Panc1 (cell line): ENCODE measurements at regions not wholly inside any gene's neighbourhood (a gene's known extent, or its start where the extent isn't known, plus 50 kb on each side); places are given as distances from the start of the nearest gene placed in this dataset.

Source experiments
- CTCF ChIP-seq: fragments of 450-650 bp; IDR thresholded peaks from 2 replicates; pipeline ENCODE4 v1.5.1; 2017; ENCODE audit warnings: mild to moderate bottlenecking
- POLR2AphosphoS5 ChIP-seq: IDR thresholded peaks from 2 replicates; pipeline ENCODE4 v1.6.1; 2012; ENCODE audit warnings: mild to moderate bottlenecking, low read depth, low read length, moderate library complexity
- REST ChIP-seq, 2 experiments: IDR thresholded peaks; 2 replicates each; pipeline ENCODE4 v1.6.1; 2011 to 2012; ENCODE audit warnings: low read depth in 2 of 2, control low read depth in 1 of 2, low read length in 1 of 2, mild to moderate bottlenecking in 1 of 2, moderate library complexity in 1 of 2; ENCODE audit not compliant: insufficient read depth in 1 of 2
- SIN3A ChIP-seq: IDR thresholded peaks from 2 replicates; pipeline ENCODE4 v1.6.1; 2012; ENCODE audit warnings: low read depth, mild to moderate bottlenecking, low read length, moderate library complexity, borderline replicate concordance; ENCODE audit not compliant: insufficient read depth
- TCF7L2 ChIP-seq: IDR thresholded peaks from 2 replicates; pipeline ENCODE4 v1.6.1; 2011; ENCODE audit warnings: mild to moderate bottlenecking, low read depth, low read length, inconsistent platforms

DNA sequence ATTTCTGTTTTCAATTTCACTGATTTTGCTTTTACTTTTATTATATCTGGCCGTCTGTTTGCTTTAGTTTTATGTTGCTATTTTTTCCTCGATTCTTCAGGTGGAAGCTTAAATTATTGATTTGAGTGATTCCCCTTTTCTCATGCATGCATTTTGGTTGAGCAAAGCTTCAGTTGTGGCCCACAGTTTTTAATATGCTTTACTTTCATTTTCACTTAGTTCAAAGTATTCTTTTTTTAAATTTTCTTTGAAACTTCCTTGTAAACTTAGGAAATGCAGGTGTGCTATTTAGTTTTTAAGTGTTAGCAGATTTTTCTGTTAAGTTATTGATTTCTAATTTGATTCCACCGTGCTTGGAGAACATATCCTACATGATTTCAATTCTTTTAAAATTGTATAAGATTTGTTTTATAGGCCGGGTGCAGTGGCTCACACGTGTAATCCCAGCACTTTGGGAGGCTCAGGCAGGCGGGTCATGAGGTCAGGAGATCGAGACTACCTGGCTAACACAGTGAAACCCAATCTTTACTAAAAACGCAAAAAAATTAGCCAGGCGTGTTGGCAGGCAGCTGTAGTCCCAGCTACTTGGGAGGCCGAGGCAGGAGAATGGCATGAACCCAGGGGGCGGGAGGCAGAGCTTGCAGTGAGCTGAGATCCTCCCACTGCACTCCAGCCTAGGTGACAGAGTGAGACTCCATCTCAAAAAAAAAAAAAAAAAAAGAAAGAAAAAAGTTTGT is 531.2 kb downstream of the KIF2B start:
- no peak for TF ChIP-seq SIN3A
- no peak for TF ChIP-seq CTCF
- no peak for TF ChIP-seq REST (IDR thresholded peaks at IDR 0.05; ENCODE audit: insufficient read depth in 1 of 2, low read depth in 2 of 2, low read length in 1 of 2)
- no peak for TF ChIP-seq POLR2AphosphoS5
- no peak for TF ChIP-seq TCF7L2
